Upper lobe of right lung (tissue), 1 donor: ENCODE measurements at regions not wholly inside any gene's neighbourhood (a gene's known extent, or its start where the extent isn't known, plus 50 kb on each side); places are given as distances from the start of the nearest gene placed in this dataset.
"Not testable (repeated sequence)": the region's sequence is repeated elsewhere in the genome, so short reads cannot be mapped to it uniquely, and the experiment has no call there.

Source experiments
- ATAC-seq: fragments of 200-7000 bp; cut with Tn5 transposase; one replicate; pipeline ENCODE4 v1.9.1; 2020; ENCODE audit warnings: mild to moderate bottlenecking, moderate library complexity
- DNase-seq: peaks from one replicate; pipeline ENCODE4 v3.0.0-alpha.2; 2020
- H3K27ac ChIP-seq: fragments of 200-600 bp; one replicate; pipeline ENCODE4 v1.8.0; 2022
- H3K27me3 ChIP-seq: fragments of 200-600 bp; one replicate; pipeline ENCODE4 v1.8.0; 2022; ENCODE audit warnings: mild to moderate bottlenecking
- H3K36me3 ChIP-seq: fragments of 200-600 bp; one replicate; pipeline ENCODE4 v1.8.0; 2022
- H3K4me1 ChIP-seq: fragments of 200-600 bp; one replicate; pipeline ENCODE4 v1.8.0; 2022
- H3K4me3 ChIP-seq: fragments of 200-600 bp; one replicate; pipeline ENCODE4 v1.8.0; 2022; ENCODE audit warnings: mild to moderate bottlenecking
- H3K9me3 ChIP-seq: fragments of 200-600 bp; one replicate; pipeline ENCODE4 v1.8.0; 2022
- intact Hi-C: fragments of 100-400 bp; cut with DNase I; formaldehyde crosslinking; loops from one replicate; pipeline ENCODE4 v1.11.0; 2022
- TF ChIP-seq, protein P1 (sequence below): fragments of 200-600 bp; IDR thresholded peaks from one replicate; pipeline ENCODE4 v1.8.0; 2022; ENCODE audit warnings: antibody characterized with exemption
- donor health status: DM: no; HTN: yes; CAD: no; lungs with severe emphysema.

DNA sequence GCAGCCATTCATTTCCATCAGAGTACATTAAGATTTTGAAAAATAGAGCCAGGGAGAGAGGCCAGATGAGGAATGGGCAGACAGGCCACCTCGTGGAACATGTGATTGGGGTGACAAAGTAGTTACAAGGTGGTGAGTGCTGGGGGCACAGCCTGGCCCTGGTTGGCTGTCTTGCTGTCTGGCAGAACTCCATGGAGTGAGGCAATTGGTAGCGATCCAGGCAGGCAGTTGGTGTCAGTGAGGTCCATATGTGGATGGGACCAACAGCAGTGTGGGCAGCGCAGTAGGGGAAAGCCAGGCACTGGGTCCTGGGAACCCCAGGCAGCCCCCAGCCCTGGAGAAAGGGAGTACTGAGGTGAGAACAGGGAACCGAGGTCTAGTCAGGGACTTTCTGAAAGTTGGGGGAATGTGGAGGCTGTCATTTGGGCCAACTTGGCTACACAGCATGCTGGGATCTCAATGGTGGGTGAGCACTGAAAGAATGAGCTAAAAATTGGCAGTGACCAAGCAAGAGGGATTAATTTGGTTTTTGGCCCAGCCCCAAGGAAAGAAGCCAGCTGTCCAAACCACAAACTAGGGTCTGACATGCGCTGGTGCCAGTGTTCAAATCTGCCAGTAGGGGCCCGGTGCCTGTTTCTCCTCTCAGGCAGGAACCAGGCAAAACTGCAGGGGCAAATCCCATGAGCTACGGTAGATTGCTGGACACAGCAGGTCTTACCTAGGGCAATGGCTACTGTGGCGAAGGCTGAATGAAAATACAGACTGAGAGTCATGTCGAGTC is 61.4 kb upstream of the E2F3 start:
- intact Hi-C loops: no loop called here
- Histone ChIP-seq H3K4me3 (no peak overlapping the region), H3K9me3 (no peaks in the 10 kb centered on the region), H3K4me1 (no peaks in the 10 kb centered on the region), H3K36me3 (no peaks in the 10 kb centered on the region), H3K27me3 (no peaks in the 10 kb centered on the region), H3K27ac (no peak overlapping the region)
- DNase-seq (no peak), ATAC-seq (no peak)
- TF ChIP-seq, protein P1, sequence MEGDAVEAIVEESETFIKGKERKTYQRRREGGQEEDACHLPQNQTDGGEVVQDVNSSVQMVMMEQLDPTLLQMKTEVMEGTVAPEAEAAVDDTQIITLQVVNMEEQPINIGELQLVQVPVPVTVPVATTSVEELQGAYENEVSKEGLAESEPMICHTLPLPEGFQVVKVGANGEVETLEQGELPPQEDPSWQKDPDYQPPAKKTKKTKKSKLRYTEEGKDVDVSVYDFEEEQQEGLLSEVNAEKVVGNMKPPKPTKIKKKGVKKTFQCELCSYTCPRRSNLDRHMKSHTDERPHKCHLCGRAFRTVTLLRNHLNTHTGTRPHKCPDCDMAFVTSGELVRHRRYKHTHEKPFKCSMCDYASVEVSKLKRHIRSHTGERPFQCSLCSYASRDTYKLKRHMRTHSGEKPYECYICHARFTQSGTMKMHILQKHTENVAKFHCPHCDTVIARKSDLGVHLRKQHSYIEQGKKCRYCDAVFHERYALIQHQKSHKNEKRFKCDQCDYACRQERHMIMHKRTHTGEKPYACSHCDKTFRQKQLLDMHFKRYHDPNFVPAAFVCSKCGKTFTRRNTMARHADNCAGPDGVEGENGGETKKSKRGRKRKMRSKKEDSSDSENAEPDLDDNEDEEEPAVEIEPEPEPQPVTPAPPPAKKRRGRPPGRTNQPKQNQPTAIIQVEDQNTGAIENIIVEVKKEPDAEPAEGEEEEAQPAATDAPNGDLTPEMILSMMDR: no peak

DNA sequence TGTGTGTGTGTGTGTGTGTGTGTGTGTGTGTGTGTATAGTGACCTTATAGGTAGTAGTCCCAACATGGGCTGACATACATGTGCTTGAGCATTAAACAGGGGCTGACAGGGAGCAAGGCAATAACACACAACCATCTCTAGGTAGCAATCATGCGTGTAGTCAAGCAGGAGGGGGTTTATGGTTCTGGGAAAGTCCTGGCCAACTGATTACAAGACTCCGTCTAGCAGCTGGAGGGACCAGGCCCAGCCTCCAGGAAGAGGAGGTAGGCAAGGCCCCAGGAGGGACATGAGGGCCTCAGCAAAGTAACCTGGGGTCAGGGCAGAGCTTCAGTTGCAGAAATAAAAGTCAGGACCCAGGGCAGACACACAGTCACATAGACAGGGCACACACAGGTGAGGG is 60.6 kb upstream of the E2F3 start:
- intact Hi-C loops: no loop called here
- Histone ChIP-seq H3K27ac (no peak overlapping the region), H3K27me3 (no peaks in the 10 kb centered on the region), H3K36me3 (no peaks in the 10 kb centered on the region), H3K9me3 (no peaks in the 10 kb centered on the region), H3K4me3 (no peak overlapping the region), H3K4me1 (no peaks in the 10 kb centered on the region)
- TF ChIP-seq, protein P1: no peak
- ATAC-seq: no peak
- no peak for DNase-seq

DNA sequence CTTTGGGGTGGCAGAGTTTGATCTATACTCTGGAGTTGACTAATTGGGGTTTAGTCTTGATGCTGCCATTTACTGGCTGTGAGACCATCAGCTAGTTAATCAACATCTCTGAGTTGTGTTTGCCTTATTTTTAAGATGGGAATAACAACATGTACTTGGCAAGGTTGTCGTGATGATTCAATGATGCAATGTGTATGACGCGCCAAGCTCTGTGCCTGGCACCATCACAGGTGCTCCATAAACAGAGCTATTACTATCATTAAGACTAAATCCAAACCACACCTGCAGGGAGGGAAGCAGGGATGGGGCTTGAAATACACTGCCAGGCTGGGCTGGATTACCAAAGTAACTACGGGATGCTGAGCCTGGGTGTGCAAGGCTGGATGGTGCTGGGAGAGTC is 60.1 kb upstream of the E2F3 start:
- no peak for DNase-seq
- H3K36me3 ChIP-seq: no peaks in the 10 kb centered on the region
- ATAC-seq: no peak
- intact Hi-C loops: no loop called here
- H3K4me3 ChIP-seq: no peak overlapping the region
- TF ChIP-seq, protein P1: no peak
- H3K27me3 ChIP-seq: no peaks in the 10 kb centered on the region
- no peak overlapping the region for H3K27ac ChIP-seq
- no peaks in the 10 kb centered on the region for H3K4me1 ChIP-seq
- H3K9me3 ChIP-seq: no peaks in the 10 kb centered on the region

DNA sequence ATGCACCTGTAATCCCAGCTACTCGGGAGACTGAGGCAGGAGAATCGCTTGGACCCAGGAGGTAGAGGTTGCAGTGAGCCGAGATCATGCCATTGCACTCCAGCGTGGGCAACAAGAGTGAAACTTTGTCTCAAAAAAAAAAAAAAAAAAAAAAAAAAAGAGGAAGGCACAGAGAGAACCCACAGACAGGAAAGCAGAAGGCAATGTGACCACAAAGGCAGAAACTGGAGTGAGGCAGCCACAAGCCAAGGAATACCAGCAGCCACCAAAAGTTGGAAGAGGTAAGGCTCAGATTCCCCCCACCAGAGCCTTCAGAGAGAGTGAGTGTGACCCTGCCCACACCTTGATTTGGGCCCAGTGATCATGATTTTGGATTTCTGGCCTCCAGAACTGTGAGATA is 54.7 kb upstream of the E2F3 start:
- H3K4me3 ChIP-seq, H3K36me3 ChIP-seq, H3K27me3 ChIP-seq, ATAC-seq, H3K4me1 ChIP-seq, DNase-seq, H3K27ac ChIP-seq, intact Hi-C loops, H3K9me3 ChIP-seq: not testable (repeated sequence)

DNA sequence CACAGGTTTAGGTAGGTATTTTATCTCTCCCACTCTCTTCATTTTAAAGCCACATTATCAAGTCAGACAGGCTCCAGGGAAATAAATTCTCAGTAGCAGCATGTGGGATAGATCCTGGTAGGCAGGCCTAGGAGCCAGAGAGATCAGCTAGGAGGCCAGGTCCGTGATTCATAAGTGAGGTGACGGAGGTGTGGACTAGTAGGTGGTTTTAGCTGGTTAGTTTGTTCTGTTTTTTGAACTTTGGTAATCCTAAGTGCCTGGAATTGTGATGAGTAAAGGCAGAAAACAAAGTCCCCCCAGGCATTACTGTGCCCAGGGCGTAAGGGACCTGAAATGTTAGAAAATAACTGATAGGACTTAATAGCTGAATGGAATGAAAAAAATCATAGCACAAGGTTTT is 53.6 kb upstream of the E2F3 start:
- ATAC-seq (no peak), DNase-seq (no peak)
- no peaks in the 10 kb centered on the region for H3K27me3 ChIP-seq
- intact Hi-C loops: no loop called here
- TF ChIP-seq, protein P1: no peak
- no peak overlapping the region for H3K27ac ChIP-seq
- H3K36me3 ChIP-seq: no peaks in the 10 kb centered on the region
- no peak overlapping the region for H3K4me3 ChIP-seq
- H3K4me1 ChIP-seq: no peaks in the 10 kb centered on the region
- H3K9me3 ChIP-seq: no peaks in the 10 kb centered on the region

DNA sequence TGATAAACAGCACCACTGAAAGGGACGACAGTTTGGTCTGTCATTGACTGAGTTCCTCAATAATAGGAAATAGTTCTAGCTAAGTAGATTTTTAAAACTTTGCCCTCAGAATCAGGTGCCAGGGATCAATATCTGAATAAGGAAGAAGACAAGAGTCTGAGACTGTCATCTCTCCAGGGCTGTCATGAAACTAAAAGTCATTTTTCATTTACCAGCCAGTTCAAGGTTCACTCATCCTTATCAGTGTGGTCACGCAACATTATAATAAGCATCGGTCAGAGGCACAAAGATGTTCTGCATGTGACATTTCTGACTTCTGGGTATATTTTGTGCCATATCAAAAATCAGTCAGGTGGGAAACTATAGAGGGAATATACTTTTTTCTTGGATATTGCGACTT is 52.5 kb upstream of the E2F3 start:
- ATAC-seq: no peak
- H3K27me3 ChIP-seq: no peaks in the 10 kb centered on the region
- no peak overlapping the region for H3K4me3 ChIP-seq
- no peak for DNase-seq
- no peaks in the 10 kb centered on the region for H3K36me3 ChIP-seq
- TF ChIP-seq, protein P1: no peak
- H3K4me1 ChIP-seq: no peaks in the 10 kb centered on the region
- no peak overlapping the region for H3K27ac ChIP-seq
- no peaks in the 10 kb centered on the region for H3K9me3 ChIP-seq
- intact Hi-C loops: no loop called here
